ENCODE measurements at regions not wholly inside any gene's neighbourhood (a gene's known extent, or its start where the extent isn't known, plus 50 kb on each side); places are given as distances from the start of the nearest gene placed in this dataset.

DNA sequence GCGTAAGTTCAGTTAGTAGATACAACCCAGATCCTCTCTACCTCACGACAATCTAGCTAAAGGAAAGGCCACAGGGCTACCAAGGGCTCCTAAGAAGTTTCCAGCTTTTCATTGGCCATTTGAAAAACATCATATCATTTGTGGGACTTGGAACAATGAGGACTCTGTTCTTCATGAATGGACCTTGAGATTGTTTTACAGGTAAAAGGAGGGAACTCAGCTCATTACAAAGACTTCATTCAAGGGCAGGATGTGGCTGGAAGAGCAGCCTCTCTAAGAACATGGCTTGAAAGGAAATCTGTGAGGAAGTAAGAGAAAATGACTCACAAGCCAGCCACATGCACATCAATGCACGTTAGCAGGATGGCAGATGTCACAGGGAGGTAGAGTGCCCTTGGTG lies 105.9 kb upstream of the SLC7A11 start:
- H3K4me3 ChIP-seq = no peak overlapping the region

DNA sequence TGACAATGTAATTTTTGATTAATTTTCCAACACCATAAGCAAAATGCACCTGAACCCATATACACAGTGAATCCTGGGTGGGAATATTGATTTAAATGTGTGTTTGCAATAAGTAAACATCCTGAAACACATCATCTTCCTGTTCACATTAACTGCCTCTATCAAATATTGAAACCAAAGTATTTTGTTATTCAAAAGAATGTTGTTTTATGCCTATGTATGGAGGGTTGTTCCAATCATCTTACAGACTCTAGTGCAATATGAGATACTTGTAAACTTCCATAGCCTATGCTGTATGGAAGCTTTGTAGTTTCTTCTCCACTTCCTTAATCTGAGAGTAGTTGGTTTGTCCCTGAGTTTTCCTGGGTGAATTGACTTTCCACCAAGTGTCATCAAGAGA lies 105.4 kb upstream of the SLC7A11 start:
- Histone ChIP-seq H3K9me3 (no peaks in the 10 kb centered on the region), H3K36me3 (no peaks in the 10 kb centered on the region), H3K27me3 (ENCODE audit: low read depth) (no peaks in the 10 kb centered on the region), H3K27ac (no peak overlapping the region), H3K4me1 (no peaks in the 10 kb centered on the region), H3K4me3 (no peak overlapping the region)
- TF ChIP-seq, protein P1, sequence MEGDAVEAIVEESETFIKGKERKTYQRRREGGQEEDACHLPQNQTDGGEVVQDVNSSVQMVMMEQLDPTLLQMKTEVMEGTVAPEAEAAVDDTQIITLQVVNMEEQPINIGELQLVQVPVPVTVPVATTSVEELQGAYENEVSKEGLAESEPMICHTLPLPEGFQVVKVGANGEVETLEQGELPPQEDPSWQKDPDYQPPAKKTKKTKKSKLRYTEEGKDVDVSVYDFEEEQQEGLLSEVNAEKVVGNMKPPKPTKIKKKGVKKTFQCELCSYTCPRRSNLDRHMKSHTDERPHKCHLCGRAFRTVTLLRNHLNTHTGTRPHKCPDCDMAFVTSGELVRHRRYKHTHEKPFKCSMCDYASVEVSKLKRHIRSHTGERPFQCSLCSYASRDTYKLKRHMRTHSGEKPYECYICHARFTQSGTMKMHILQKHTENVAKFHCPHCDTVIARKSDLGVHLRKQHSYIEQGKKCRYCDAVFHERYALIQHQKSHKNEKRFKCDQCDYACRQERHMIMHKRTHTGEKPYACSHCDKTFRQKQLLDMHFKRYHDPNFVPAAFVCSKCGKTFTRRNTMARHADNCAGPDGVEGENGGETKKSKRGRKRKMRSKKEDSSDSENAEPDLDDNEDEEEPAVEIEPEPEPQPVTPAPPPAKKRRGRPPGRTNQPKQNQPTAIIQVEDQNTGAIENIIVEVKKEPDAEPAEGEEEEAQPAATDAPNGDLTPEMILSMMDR (IDR thresholded peaks at IDR 0.05) = no peak
- ATAC-seq (no peak), DNase-seq (no peak)
- intact Hi-C loops (cut with DNase I) = no loop called here

More for the DNA sequence above, 105.9 kb upstream of the SLC7A11 start:
- no peaks in the 10 kb centered on the region for H3K4me1 ChIP-seq
- no peak for ATAC-seq
- H3K27me3 ChIP-seq (ENCODE audit: low read depth) = no peaks in the 10 kb centered on the region
- intact Hi-C loops (cut with DNase I) = no loop called here
- no peak overlapping the region for H3K27ac ChIP-seq
- DNase-seq = no peak
- no peaks in the 10 kb centered on the region for H3K9me3 ChIP-seq
- no peaks in the 10 kb centered on the region for H3K36me3 ChIP-seq
- TF ChIP-seq, protein P1 (IDR thresholded peaks at IDR 0.05) = no peak

DNA sequence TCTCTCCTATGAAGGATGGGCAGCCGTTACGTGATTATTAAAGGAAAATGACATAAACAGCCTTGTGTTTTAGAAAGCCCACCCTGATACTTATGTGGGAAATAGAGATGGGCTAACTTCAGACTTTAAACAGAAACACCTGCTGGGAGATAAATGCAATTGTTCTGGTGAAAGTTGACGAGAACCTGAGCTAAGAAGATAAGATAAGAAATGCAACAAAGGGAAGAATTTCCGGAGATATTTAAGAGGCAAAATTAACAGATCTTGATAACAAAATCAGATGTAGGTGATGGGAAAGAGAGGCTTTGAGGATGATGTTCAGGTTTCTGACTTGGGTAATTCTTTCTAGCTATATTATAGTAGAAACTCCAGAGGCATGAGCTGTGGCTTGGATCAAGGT lies 102.7 kb upstream of the SLC7A11 start:
- Histone ChIP-seq H3K36me3 (no peaks in the 10 kb centered on the region), H3K9me3 (no peaks in the 10 kb centered on the region), H3K4me1 (no peaks in the 10 kb centered on the region), H3K4me3 (no peak overlapping the region), H3K27me3 (ENCODE audit: low read depth) (no peaks in the 10 kb centered on the region), H3K27ac (no peak overlapping the region)
- intact Hi-C loops (cut with DNase I) = no loop called here
- ATAC-seq = no peak
- DNase-seq = no peak
- TF ChIP-seq, protein P1 (IDR thresholded peaks at IDR 0.05) = no peak

DNA sequence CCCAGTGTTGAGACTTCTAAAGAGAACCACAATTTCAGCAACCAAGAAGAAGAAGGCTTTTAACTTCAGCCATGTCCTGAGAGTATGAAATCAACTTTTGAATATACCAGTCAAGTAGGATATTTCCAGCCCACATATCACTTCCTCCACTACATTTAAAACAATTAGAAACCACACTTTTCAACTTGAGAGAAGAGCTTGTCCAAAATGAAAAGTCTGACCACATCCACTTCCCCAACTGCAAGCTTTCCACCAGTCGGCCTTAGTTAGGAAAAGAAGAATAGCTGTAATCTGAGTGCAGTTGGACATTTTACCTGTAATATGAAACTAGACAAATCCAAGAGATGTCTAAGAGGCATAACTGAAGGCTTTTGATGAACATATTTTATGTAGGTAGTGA lies 101.9 kb upstream of the SLC7A11 start:
- no peak for DNase-seq
- no peak for ATAC-seq
- Histone ChIP-seq H3K9me3 (no peaks in the 10 kb centered on the region), H3K27ac (no peak overlapping the region), H3K4me1 (no peaks in the 10 kb centered on the region), H3K4me3 (no peak overlapping the region), H3K27me3 (ENCODE audit: low read depth) (no peaks in the 10 kb centered on the region), H3K36me3 (no peaks in the 10 kb centered on the region)
- intact Hi-C loops (cut with DNase I) = no loop called here
- TF ChIP-seq, protein P1 (IDR thresholded peaks at IDR 0.05) = no peak

DNA sequence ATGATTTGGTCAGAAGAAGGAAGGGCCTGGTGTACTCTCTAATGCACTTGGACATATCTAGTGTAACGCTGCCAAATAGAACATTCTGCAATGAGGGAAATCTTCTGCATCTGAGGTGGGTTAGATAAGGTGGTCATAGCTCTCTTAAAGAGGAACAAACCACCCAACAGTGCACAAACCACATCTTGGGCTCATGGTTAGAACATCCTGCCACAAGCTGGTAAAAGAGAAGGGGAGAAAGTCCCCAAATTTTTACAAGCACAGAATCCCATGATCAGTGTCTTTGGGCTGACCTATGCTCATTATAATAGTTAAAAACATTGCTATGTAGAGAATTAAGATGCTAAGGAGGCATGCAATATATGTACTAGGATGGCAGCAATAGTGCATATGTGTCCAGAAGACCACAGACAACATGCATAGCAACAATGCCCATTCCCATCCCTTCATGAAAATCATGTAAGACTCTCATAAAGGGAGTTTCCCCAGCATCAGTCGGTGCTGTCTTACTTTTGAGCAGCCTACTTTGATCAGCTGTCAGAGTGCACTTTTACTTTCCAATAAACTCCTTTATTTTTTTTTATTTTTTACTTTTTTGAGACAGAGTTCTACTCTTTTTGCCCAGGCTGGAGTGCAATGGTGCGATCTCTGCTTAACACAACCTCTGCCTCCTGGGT lies 99.7 kb upstream of the SLC7A11 start:
- ATAC-seq (no peak), DNase-seq (no peak)
- no peaks in the 10 kb centered on the region for H3K9me3 ChIP-seq
- TF ChIP-seq, protein P1 (IDR thresholded peaks at IDR 0.05) = no peak
- no peak overlapping the region for H3K27ac ChIP-seq
- no peaks in the 10 kb centered on the region for H3K27me3 ChIP-seq (ENCODE audit: low read depth)
- no peak overlapping the region for H3K4me3 ChIP-seq
- no peaks in the 10 kb centered on the region for H3K36me3 ChIP-seq
- no peaks in the 10 kb centered on the region for H3K4me1 ChIP-seq
- intact Hi-C loops (cut with DNase I) = no loop called here

Measured in lower lobe of right lung (tissue), 2 donors.